WTC11 (cell line): ENCODE measurements at regions not wholly inside any gene's neighbourhood (a gene's known extent, or its start where the extent isn't known, plus 50 kb on each side); places are given as distances from the start of the nearest gene placed in this dataset.

ENCODE experiments used
- FOXJ3 ChIP-seq: sonication (generic); formaldehyde crosslinking; IDR thresholded peaks from 2 replicates; pipeline ENCODE4 v1.9.0; 2021; ENCODE audit warnings: missing genetic modification reagents, mild to moderate bottlenecking, borderline replicate concordance
- TF ChIP-seq, protein P1 (sequence below): fragments of 200-600 bp; IDR thresholded peaks from 2 replicates; pipeline ENCODE4 v1.8.0; 2022; ENCODE audit warnings: antibody characterized with exemption

DNA sequence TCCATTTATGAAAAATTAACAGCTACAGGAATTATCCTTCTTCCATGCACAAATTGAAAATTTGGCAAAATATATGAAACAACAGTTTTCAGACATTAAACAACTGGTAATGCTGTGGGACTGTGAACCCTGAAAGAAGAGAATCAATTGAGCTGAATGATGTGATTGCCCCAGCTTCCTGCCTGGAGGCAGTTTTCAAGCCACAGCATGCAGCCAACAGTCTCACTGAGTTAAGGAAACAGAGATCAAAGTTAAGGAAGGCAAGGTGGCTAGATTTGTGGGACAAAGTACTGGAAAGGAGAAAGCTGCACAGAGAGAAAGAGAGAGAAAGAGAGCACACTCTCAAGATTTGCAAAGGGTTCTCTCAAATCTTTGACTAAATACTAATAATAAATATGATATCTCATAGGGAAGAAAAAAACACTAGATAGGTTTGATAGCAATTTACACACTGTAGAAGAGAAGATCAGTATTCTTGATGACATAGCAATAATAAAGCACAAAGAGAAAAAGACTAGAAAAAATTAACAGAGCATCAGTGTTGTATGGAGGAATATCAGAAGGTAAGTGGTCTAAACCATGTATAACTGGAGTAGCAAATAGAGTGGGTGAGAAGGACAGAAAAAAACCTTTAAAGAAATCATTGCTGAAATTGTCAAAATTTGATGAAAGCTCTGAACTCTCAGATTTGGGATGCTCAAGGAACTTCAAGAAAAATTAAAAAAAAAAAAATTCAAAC lies 70.1 kb upstream of the CNKSR3 start:
- TF ChIP-seq, protein P1, sequence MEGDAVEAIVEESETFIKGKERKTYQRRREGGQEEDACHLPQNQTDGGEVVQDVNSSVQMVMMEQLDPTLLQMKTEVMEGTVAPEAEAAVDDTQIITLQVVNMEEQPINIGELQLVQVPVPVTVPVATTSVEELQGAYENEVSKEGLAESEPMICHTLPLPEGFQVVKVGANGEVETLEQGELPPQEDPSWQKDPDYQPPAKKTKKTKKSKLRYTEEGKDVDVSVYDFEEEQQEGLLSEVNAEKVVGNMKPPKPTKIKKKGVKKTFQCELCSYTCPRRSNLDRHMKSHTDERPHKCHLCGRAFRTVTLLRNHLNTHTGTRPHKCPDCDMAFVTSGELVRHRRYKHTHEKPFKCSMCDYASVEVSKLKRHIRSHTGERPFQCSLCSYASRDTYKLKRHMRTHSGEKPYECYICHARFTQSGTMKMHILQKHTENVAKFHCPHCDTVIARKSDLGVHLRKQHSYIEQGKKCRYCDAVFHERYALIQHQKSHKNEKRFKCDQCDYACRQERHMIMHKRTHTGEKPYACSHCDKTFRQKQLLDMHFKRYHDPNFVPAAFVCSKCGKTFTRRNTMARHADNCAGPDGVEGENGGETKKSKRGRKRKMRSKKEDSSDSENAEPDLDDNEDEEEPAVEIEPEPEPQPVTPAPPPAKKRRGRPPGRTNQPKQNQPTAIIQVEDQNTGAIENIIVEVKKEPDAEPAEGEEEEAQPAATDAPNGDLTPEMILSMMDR, result no peak
- no peak for TF ChIP-seq FOXJ3 (CRISPR knock-in tag)
